ENCODE measurements at regions not wholly inside any gene's neighbourhood (a gene's known extent, or its start where the extent isn't known, plus 50 kb on each side); places are given as distances from the start of the nearest gene placed in this dataset.

DNA sequence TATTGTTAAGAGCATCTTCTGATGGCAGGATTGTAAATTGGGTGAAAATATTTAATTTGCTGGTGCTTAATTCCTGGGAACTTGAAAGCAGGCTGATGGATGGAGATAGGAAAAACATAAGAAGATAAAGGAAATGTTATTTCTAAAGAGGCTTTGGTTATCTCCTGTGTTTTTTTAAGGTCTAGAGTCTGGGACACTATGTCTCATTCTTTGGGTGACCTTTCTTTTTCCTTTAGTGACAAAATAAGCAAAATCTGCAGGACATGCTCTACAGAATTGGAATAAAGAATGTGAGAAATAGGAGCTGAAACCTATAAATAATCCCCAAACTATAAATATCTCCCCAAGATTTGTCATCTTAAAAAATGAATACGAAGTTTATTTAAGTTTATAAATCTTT lies 241.7 kb downstream of the DSC3 start:
- H3K79me2 ChIP-seq (ENCODE audit: control insufficient read depth in 1 of 2, insufficient read depth in 2 of 2, low read length in 2 of 2) = no peaks in the 10 kb centered on the region
- DNase-seq (ENCODE audit: low read depth in 1 of 2, low spot score in 2 of 2) (no peak), FAIRE-seq (no peak)
- no peak overlapping the region for H2BK12ac ChIP-seq (ENCODE audit: low read depth, low read length)
- H4K5ac ChIP-seq (ENCODE audit: insufficient read length, low read depth, low read length) = no peak overlapping the region
- H3K23ac ChIP-seq (ENCODE audit: insufficient read length) = no peak overlapping the region
- no peak overlapping the region for H3K27ac ChIP-seq (ENCODE audit: low read depth, low read length)
- H3K79me1 ChIP-seq (ENCODE audit: low read depth, low read length) = no peaks in the 10 kb centered on the region
- no peaks in the 10 kb centered on the region for H4K20me1 ChIP-seq (replicated peaks in 1 of 2; ENCODE audit: control insufficient read depth in 1 of 2, insufficient read depth in 2 of 2, low read length in 2 of 2)
- no peaks in the 10 kb centered on the region for H3K36me3 ChIP-seq (ENCODE audit: control insufficient read depth in 2 of 4, insufficient read depth in 4 of 4, low read length in 3 of 4)
- no peak overlapping the region for H3K9ac ChIP-seq (replicated peaks in 1 of 4; ENCODE audit: extremely low read depth in 1 of 4, low read depth in 3 of 4, low read length in 3 of 4)
- no peak overlapping the region for H2BK15ac ChIP-seq (ENCODE audit: low read length)
- no peak overlapping the region for H4K91ac ChIP-seq (replicated peaks; ENCODE audit: insufficient read length, low read length)
- no peak overlapping the region for H3K4ac ChIP-seq (replicated peaks; ENCODE audit: insufficient read length, low read depth, low read length)
- H3K18ac ChIP-seq (ENCODE audit: extremely low read depth, low read length) = no peak overlapping the region
- no peak overlapping the region for H2BK20ac ChIP-seq (ENCODE audit: low read length)
- H3K27me3 ChIP-seq (replicated peaks in 1 of 4; ENCODE audit: control insufficient read depth in 3 of 4, extremely low read depth in 1 of 4, insufficient read depth in 3 of 4, low read length in 3 of 4) = no peaks in the 10 kb centered on the region
- H3K4me1 ChIP-seq (replicated peaks in 1 of 4; ENCODE audit: control insufficient read depth in 3 of 4, insufficient read depth in 4 of 4, low read length in 3 of 4) = no peaks in the 10 kb centered on the region
- H3K9me3 ChIP-seq (ENCODE audit: insufficient read depth in 2 of 2, low read depth in 1 of 2, low read length in 1 of 2) = no peaks in the 10 kb centered on the region
- H3K56ac ChIP-seq (replicated peaks; ENCODE audit: insufficient read length, low read depth, low read length) = no peak overlapping the region
- H2BK120ac ChIP-seq (replicated peaks; ENCODE audit: low read depth, low read length) = no peak overlapping the region
- no peaks in the 10 kb centered on the region for H3K23me2 ChIP-seq (ENCODE audit: low read depth, low read length)
- H2AFZ ChIP-seq (ENCODE audit: low read length) = no peak overlapping the region
- TF ChIP-seq SIRT6 (IDR thresholded peaks at IDR 0.05; ENCODE audit: low read length) (no peak), NRF1 (IDR thresholded peaks at IDR 0.05; ENCODE audit: low read depth, low read length) (no peak), SAP30 (IDR thresholded peaks at IDR 0.05; ENCODE audit: insufficient read depth, insufficient replicate concordance, low read length) (no peak), FOSL1 (IDR thresholded peaks at IDR 0.05; ENCODE audit: insufficient read depth, low read depth, low read length) (no peak), ZNF274 (IDR thresholded peaks at IDR 0.05; ENCODE audit: borderline replicate concordance, extremely low read depth, low read length) (no peak), HDAC2 (IDR thresholded peaks at IDR 0.05; ENCODE audit: borderline replicate concordance in 1 of 2, low read depth in 2 of 2, low read length in 2 of 2) (no peak), POLR2AphosphoS5 (IDR thresholded peaks at IDR 0.05; ENCODE audit: low read depth, low read length) (no peak), EZH2 (IDR thresholded peaks at IDR 0.05; ENCODE audit: low read depth, low read length, severe bottlenecking) (no peak), MAFK (IDR thresholded peaks at IDR 0.05; ENCODE audit: low read depth, low read length) (no peak), ASH2L (IDR thresholded peaks at IDR 0.05; ENCODE audit: low read length) (no peak), JUN (IDR thresholded peaks at IDR 0.05; ENCODE audit: low read depth, low read length) (no peak), RAD21 (IDR thresholded peaks at IDR 0.05 in 1 of 2, conservative IDR thresholded peaks at IDR 0.05 in 1 of 2; ENCODE audit: low read depth in 2 of 2, low read length in 2 of 2) (no peak), YY1 (IDR thresholded peaks at IDR 0.05; ENCODE audit: low read depth, low read length) (no peak)
- TF ChIP-seq, protein P1, sequence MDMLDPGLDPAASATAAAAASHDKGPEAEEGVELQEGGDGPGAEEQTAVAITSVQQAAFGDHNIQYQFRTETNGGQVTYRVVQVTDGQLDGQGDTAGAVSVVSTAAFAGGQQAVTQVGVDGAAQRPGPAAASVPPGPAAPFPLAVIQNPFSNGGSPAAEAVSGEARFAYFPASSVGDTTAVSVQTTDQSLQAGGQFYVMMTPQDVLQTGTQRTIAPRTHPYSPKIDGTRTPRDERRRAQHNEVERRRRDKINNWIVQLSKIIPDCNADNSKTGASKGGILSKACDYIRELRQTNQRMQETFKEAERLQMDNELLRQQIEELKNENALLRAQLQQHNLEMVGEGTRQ (IDR thresholded peaks at IDR 0.05; ENCODE audit: low read length) = no peak
- ChIA-PET CTCF (ENCODE audit: partially characterized antibody) (interaction anchor here (0.6 kb wide), 1 partner anchor 449 kb away, joined by 5 read pairs; no protein-coding TSS in a partner anchor), POLR2A (ENCODE audit: partially characterized antibody) (no interaction called here)
- H3K4me3 ChIP-seq (ENCODE audit: extremely low read depth in 1 of 4, insufficient read depth in 2 of 4, low read depth in 3 of 4, low read length in 4 of 4) = no peak overlapping the region
- no peak overlapping the region for H2BK5ac ChIP-seq (ENCODE audit: low read depth, low read length)
- 80% methylated on average over 1 of the region's 1 CpG; no CpG with 5 or more reads in 1 of the 2 experiments for WGBS, 2 experiments (ENCODE audit: extremely low coverage in 1 of 2, insufficient coverage in 1 of 2, insufficient read length in 1 of 2, insufficient replicate concordance in 2 of 2, low coverage in 1 of 2, low lambda C conversion rate in 2 of 2, missing lambda C conversion rate in 1 of 2)
- no peak overlapping the region for H3K14ac ChIP-seq (ENCODE audit: insufficient read length)
- no peak overlapping the region for H2AK5ac ChIP-seq (ENCODE audit: low read depth, low read length)
- H3K4me2 ChIP-seq (ENCODE audit: insufficient read depth in 1 of 2, low read depth in 2 of 2, low read length in 2 of 2) = no peak overlapping the region
- H4K8ac ChIP-seq (ENCODE audit: extremely low read depth, insufficient read depth, low read length) = no peak overlapping the region
